Fibroblast of lung (primary cell): ENCODE measurements at regions not wholly inside any gene's neighbourhood (a gene's known extent, or its start where the extent isn't known, plus 50 kb on each side); places are given as distances from the start of the nearest gene placed in this dataset.

Experiments used
- DNase-seq, 2 donors: peaks; one replicate each; pipeline versions ENCODE4 v3.0.0 to v3.0.0-alpha.2; 2010; ENCODE audit warnings: low read depth in 2 of 2
- H2AFZ ChIP-seq: 2 replicates; pipeline ENCODE4 v1.5.1; 2012; ENCODE audit warnings: low read length, control low read depth, inconsistent platforms
- H3K27ac ChIP-seq: 2 replicates; pipeline ENCODE4 v1.5.1; 2011; ENCODE audit warnings: low read length, control low read depth; ENCODE audit not compliant: insufficient read depth
- H3K27me3 ChIP-seq: 2 replicates; pipeline ENCODE4 v1.5.1; 2011; ENCODE audit warnings: mild to moderate bottlenecking, low read length; ENCODE audit not compliant: control insufficient read depth, insufficient read depth
- H3K36me3 ChIP-seq: 2 replicates; pipeline ENCODE4 v1.5.1; 2011; ENCODE audit warnings: low read length; ENCODE audit not compliant: control insufficient read depth, insufficient read depth
- H3K4me1 ChIP-seq: 2 replicates; pipeline ENCODE4 v1.5.1; 2011; ENCODE audit warnings: low read length; ENCODE audit not compliant: control insufficient read depth, insufficient read depth; ENCODE audit errors: extremely low read depth
- H3K4me2 ChIP-seq: 2 replicates; pipeline ENCODE4 v1.5.1; 2011; ENCODE audit warnings: low read length, control low read depth; ENCODE audit not compliant: insufficient read depth; ENCODE audit errors: extremely low read depth
- H3K4me3 ChIP-seq, 4 experiments: fragments of 200-600 bp in 1 of 4; sonication (generic) in 1 of 4; replicated peaks in 1 of 4; 2 replicates each; pipeline ENCODE4 v1.5.1; 2011 to 2016; ENCODE audit warnings: low read length in 4 of 4, low read depth in 3 of 4, mild to moderate bottlenecking in 3 of 4, control low read depth in 2 of 4, inconsistent platforms in 1 of 4, mixed read lengths in 1 of 4; ENCODE audit not compliant: insufficient read depth in 1 of 4; ENCODE audit errors: control extremely low read depth in 1 of 4
- H3K79me2 ChIP-seq: 2 replicates; pipeline ENCODE4 v1.5.1; 2012; ENCODE audit warnings: mild to moderate bottlenecking, low read length, inconsistent platforms; ENCODE audit not compliant: control insufficient read depth, insufficient read depth
- H3K9ac ChIP-seq: 2 replicates; pipeline ENCODE4 v1.5.1; 2011; ENCODE audit warnings: mild to moderate bottlenecking, low read length, control low read depth; ENCODE audit not compliant: insufficient read depth
- H3K9me3 ChIP-seq: 2 replicates; pipeline ENCODE4 v1.5.1; 2012; ENCODE audit warnings: low read depth, low read length; ENCODE audit not compliant: control insufficient read depth, insufficient read depth
- H4K20me1 ChIP-seq: 2 replicates; pipeline ENCODE4 v1.5.1; 2011; ENCODE audit warnings: low read length; ENCODE audit not compliant: control insufficient read depth, insufficient read depth; ENCODE audit errors: extremely low read depth
- CTCF ChIP-seq, 2 donors: IDR thresholded peaks in 1 of 2; conservative IDR thresholded peaks in 1 of 2; 1 replicate in 1 of 2; 2 replicates in 1 of 2; pipeline ENCODE4 v1.5.1; 2011 to 2012; ENCODE audit warnings: low read length in 2 of 2, control low read depth in 1 of 2, inconsistent platforms in 1 of 2, low read depth in 1 of 2, mild to moderate bottlenecking in 1 of 2
- EZH2 ChIP-seq: IDR thresholded peaks from 2 replicates; pipeline ENCODE4 v1.5.1; 2012; ENCODE audit warnings: low read length, control low read depth, mild to moderate bottlenecking; ENCODE audit errors: missing control alignments

- Histone ChIP-seq H3K36me3 (no peaks in the 10 kb centered on the region), H3K4me3 (no peak overlapping the region), H3K9ac (no peak overlapping the region), H3K27me3 (no peaks in the 10 kb centered on the region), H2AFZ (no peak overlapping the region), H3K27ac (no peak overlapping the region), H3K4me1 (no peaks in the 10 kb centered on the region), H3K4me2 (no peak overlapping the region), H3K9me3 (no peaks in the 10 kb centered on the region), H4K20me1 (no peaks in the 10 kb centered on the region), H3K79me2 (no peaks in the 10 kb centered on the region)
- DNase-seq, result no peak
- no peak for TF ChIP-seq CTCF (conservative IDR thresholded peaks at IDR 0.05 in 1 of 2, IDR thresholded peaks at IDR 0.05 in 1 of 2; ENCODE audit: low read depth in 1 of 2, low read length in 2 of 2)
- TF ChIP-seq EZH2, result no peak
Measured at GRCh38 chr3:73774645-73775044, 149.9 kb upstream of the PDZRN3 start.

DNA sequence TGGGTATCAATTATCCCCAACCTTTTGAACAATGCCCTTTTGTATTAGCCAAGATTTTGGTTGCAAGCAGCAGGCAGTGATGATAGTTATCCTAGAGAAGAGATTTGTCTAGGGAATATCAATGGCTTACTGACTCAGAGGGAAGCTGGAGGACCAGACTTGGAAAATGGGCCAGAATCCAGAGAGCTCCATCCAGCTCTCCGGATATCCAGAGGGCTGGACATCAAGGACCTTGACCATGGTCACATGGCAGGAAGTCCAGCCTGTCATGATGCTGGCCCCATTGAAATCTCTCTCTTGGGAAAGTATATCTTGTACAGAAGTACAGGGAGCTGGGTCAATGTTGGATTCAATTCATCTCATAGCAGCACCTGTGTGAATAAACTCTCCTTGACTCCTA, 148.5 kb upstream of the PDZRN3 start:
- TF ChIP-seq CTCF (conservative IDR thresholded peaks at IDR 0.05 in 1 of 2, IDR thresholded peaks at IDR 0.05 in 1 of 2; ENCODE audit: low read depth in 1 of 2, low read length in 2 of 2), result no peak
- no peak for TF ChIP-seq EZH2
- Histone ChIP-seq H3K9ac (no peak overlapping the region), H2AFZ (no peak overlapping the region), H3K9me3 (no peaks in the 10 kb centered on the region), H3K36me3 (no peaks in the 10 kb centered on the region), H3K27ac (no peak overlapping the region), H3K4me3 (no peak overlapping the region), H4K20me1 (no peaks in the 10 kb centered on the region), H3K79me2 (no peaks in the 10 kb centered on the region), H3K4me1 (no peaks in the 10 kb centered on the region), H3K4me2 (no peak overlapping the region), H3K27me3 (no peaks in the 10 kb centered on the region)
- DNase-seq, result no peak

- H3K27ac ChIP-seq, result no peak overlapping the region
- H3K27me3 ChIP-seq, result no peaks in the 10 kb centered on the region
- H3K9ac ChIP-seq, result no peak overlapping the region
- TF ChIP-seq EZH2 (no peak), CTCF (conservative IDR thresholded peaks at IDR 0.05 in 1 of 2, IDR thresholded peaks at IDR 0.05 in 1 of 2; ENCODE audit: low read depth in 1 of 2, low read length in 2 of 2) (no peak)
- no peaks in the 10 kb centered on the region for H3K79me2 ChIP-seq
- H2AFZ ChIP-seq, result no peak overlapping the region
- H3K4me3 ChIP-seq, result no peak overlapping the region
- no peaks in the 10 kb centered on the region for H3K36me3 ChIP-seq
- no peak overlapping the region for H3K4me2 ChIP-seq
- peaks cover 4% of the 10 kb centered on the region for H3K4me1 ChIP-seq
- no peaks in the 10 kb centered on the region for H3K9me3 ChIP-seq
- H4K20me1 ChIP-seq, result no peaks in the 10 kb centered on the region
- DNase-seq, result no peak
Measured at GRCh38 chr3:73772076-73772886, 147.5 kb upstream of the PDZRN3 start.
